Adrenal gland (tissue), 5 donors: ENCODE measurements at regions not wholly inside any gene's neighbourhood (a gene's known extent, or its start where the extent isn't known, plus 50 kb on each side); places are given as distances from the start of the nearest gene placed in this dataset.

Source experiments
- CTCF ChIP-seq, 6 experiments: fragments of 450-650 bp in 4 of 6; fragments of 200-600 bp in 2 of 6; sonication (generic) in 1 of 6; IDR thresholded peaks; 1 replicate in 5 of 6; 2 replicates in 1 of 6; pipeline versions ENCODE4 v1.5.1 to v1.8.0; 2016 to 2021; ENCODE audit warnings: antibody characterized with exemption in 6 of 6, mild to moderate bottlenecking in 2 of 6, moderate library complexity in 1 of 6
- POLR2A ChIP-seq, 2 donors: fragments of 450-650 bp; IDR thresholded peaks; one replicate each; pipeline ENCODE4 v1.6.1; 2017; ENCODE audit warnings: antibody characterized with exemption in 2 of 2, mild to moderate bottlenecking in 2 of 2, moderate library complexity in 1 of 2
- donor health status: DM: no; HTN: no; CAD: no.

GRCh38 chr2:129468879-129469278, 510.6 kb upstream of the RAB6C start:
- TF ChIP-seq CTCF (IDR thresholded peaks at IDR 0.05), result no peak
- no peak for TF ChIP-seq POLR2A (IDR thresholded peaks at IDR 0.05)
